Natural killer cell (primary cell): ENCODE measurements at regions not wholly inside any gene's neighbourhood (a gene's known extent, or its start where the extent isn't known, plus 50 kb on each side); places are given as distances from the start of the nearest gene placed in this dataset.

Experiments used
- ATAC-seq, 3 donors: fragments of 150-1000 bp in 2 of 3; fragments of 200-7000 bp in 1 of 3; cut with Tn5 transposase; 1 replicate in 1 of 3; 2 replicates in 2 of 3; pipeline ENCODE4 v1.10.0; 2021; ENCODE audit warnings: mild to moderate bottlenecking in 2 of 3, moderate library complexity in 2 of 3
- DNase-seq, 2 donors: peaks; one replicate each; pipeline versions ENCODE4 v3.0.0 to v3.0.0-alpha.2; 2013 to 2021; ENCODE audit warnings: mixed read lengths in 1 of 2
- H3K27ac ChIP-seq: one replicate; pipeline ENCODE4 v1.5.1; 2013; ENCODE audit warnings: mild to moderate bottlenecking, low read length
- H3K27me3 ChIP-seq: one replicate; pipeline ENCODE4 v1.6.1; 2013; ENCODE audit warnings: low read length; ENCODE audit not compliant: control insufficient read depth, insufficient read depth
- H3K36me3 ChIP-seq: one replicate; pipeline ENCODE4 v1.6.1; 2013; ENCODE audit warnings: low read length; ENCODE audit not compliant: control insufficient read depth, insufficient read depth
- H3K4me1 ChIP-seq: one replicate; pipeline ENCODE4 v1.6.1; 2013; ENCODE audit warnings: low read length; ENCODE audit not compliant: control insufficient read depth, insufficient read depth
- H3K4me3 ChIP-seq: one replicate; pipeline ENCODE4 v1.5.1; 2013; ENCODE audit warnings: low read length
- H3K9me3 ChIP-seq: one replicate; pipeline ENCODE4 v1.6.1; 2013; ENCODE audit warnings: low read length; ENCODE audit not compliant: control insufficient read depth, insufficient read depth
- H3K27ac Mint-ChIP-seq, 2 donors: one replicate each; pipeline ENCODE4 v1.8.0; 2022; ENCODE audit warnings: mild to moderate bottlenecking in 2 of 2, mixed read lengths in 2 of 2, moderate library complexity in 1 of 2
- H3K27me3 Mint-ChIP-seq, 2 donors: one replicate each; pipeline ENCODE4 v1.8.0; 2022; ENCODE audit warnings: low read depth in 2 of 2, mixed read lengths in 2 of 2
- H3K36me3 Mint-ChIP-seq: one replicate; pipeline ENCODE4 v1.8.0; 2022; ENCODE audit warnings: mixed read lengths
- H3K4me1 Mint-ChIP-seq, 2 donors: one replicate each; pipeline ENCODE4 v1.8.0; 2022; ENCODE audit warnings: mixed read lengths in 2 of 2
- H3K4me3 Mint-ChIP-seq: one replicate; pipeline ENCODE4 v1.8.0; 2022; ENCODE audit warnings: mild to moderate bottlenecking, moderate library complexity, mixed read lengths
- H3K9me3 Mint-ChIP-seq, 2 donors: one replicate each; pipeline ENCODE4 v1.8.0; 2022; ENCODE audit warnings: mixed read lengths in 2 of 2
- WGBS: methylation state at CpG from one replicate; pipeline ENCODE4 v1.1.7; 2013; ENCODE audit warnings: missing lambda C conversion rate; ENCODE audit not compliant: insufficient coverage; 5-methylcytosine and 5-hydroxymethylcytosine counted together
- intact Hi-C: fragments of 100-400 bp; cut with micrococcal nuclease; formaldehyde crosslinking; loops from one replicate; pipeline ENCODE4 v1.14.2; 2022
- TF ChIP-seq, protein P1 (sequence below): fragments of 200-600 bp; IDR thresholded peaks from one replicate; pipeline ENCODE4 v1.8.0; 2022; ENCODE audit warnings: antibody characterized with exemption

DNA sequence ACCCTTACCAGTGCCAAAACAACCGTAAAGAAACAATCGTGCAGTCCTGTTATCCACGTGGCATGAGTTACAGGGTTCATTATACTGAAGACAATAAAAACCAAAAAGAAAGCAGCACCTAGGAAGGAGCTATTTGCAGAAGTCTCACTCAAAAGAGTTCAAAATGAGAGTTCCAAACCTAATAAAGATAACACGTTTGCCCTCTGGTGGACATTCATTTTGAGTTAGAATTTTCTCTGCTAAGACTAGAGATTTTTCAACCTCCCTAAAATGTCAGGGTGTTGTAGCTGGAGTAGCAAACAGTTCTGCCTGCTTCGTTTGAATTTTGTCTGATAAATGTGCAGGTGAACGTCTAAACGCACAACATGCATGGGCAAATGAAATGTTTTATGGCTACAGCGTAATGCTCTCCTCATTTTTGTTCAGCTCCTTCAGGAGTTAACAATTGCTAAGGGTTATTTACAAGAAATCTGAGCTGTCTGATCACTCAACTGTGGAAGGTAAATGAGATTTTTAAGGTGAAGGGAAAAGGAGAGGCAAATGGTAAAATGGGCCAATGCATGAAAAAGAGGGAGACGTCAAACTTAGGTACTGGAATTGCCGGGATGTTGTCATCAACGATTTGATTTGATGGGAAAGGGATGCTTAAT, 1067.9 kb upstream of the EEF2KMT start:
- no peak for ATAC-seq
- intact Hi-C loops: no loop called here
- no peaks in the 10 kb centered on the region for H3K36me3 Mint-ChIP-seq

DNA sequence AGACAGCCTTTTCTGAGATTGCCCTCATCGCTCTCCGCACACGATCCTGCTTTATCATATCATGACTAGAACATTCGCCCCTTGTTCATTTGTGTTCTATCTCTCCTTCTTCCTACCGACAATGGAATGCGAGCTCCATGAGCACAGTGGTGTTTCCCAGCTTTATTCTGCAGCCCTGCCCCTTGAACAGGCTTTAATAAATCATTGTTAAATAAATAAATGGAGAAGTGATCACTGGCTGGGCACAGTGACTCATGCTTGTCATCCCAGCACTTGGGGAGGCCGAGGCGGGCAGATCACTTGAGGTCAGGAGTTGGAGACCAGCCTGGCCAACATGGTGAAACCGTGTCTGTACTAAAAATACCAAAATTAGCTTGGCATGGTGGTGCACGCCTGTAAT, 1063.3 kb upstream of the EEF2KMT start:
- Histone ChIP-seq H3K4me1 (no peaks in the 10 kb centered on the region), H3K9me3 (no peaks in the 10 kb centered on the region), H3K36me3 (no peaks in the 10 kb centered on the region), H3K4me3 (no peak overlapping the region), H3K27me3 (no peaks in the 10 kb centered on the region), H3K27ac (no peak overlapping the region)
- H3K4me3 Mint-ChIP-seq: no peak overlapping the region
- no peak for ATAC-seq
- 90% methylated on average over 10 of the region's 10 CpGs for WGBS
- TF ChIP-seq, protein P1, sequence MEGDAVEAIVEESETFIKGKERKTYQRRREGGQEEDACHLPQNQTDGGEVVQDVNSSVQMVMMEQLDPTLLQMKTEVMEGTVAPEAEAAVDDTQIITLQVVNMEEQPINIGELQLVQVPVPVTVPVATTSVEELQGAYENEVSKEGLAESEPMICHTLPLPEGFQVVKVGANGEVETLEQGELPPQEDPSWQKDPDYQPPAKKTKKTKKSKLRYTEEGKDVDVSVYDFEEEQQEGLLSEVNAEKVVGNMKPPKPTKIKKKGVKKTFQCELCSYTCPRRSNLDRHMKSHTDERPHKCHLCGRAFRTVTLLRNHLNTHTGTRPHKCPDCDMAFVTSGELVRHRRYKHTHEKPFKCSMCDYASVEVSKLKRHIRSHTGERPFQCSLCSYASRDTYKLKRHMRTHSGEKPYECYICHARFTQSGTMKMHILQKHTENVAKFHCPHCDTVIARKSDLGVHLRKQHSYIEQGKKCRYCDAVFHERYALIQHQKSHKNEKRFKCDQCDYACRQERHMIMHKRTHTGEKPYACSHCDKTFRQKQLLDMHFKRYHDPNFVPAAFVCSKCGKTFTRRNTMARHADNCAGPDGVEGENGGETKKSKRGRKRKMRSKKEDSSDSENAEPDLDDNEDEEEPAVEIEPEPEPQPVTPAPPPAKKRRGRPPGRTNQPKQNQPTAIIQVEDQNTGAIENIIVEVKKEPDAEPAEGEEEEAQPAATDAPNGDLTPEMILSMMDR: no peak
- no peak overlapping the region for H3K27ac Mint-ChIP-seq
- no peaks in the 10 kb centered on the region for H3K4me1 Mint-ChIP-seq
- no peak for DNase-seq
- no peaks in the 10 kb centered on the region for H3K36me3 Mint-ChIP-seq
- no peaks in the 10 kb centered on the region for H3K27me3 Mint-ChIP-seq
- intact Hi-C loops: loop anchor here (2.0 kb wide), 1 partner anchor 20 kb away; no protein-coding TSS in a partner anchor
- H3K9me3 Mint-ChIP-seq: peaks cover 0 to 5% of the 10 kb centered on the region in 2 donors

More for the DNA sequence above, 1067.9 kb upstream of the EEF2KMT start:
- no peaks in the 10 kb centered on the region for H3K36me3 ChIP-seq
- no peak for DNase-seq
- peaks cover 4% of the 10 kb centered on the region for H3K9me3 ChIP-seq
- Mint-ChIP-seq H3K9me3 (peaks cover 3 to 4% of the 10 kb centered on the region in 2 donors), H3K27ac (no peak overlapping the region), H3K27me3 (no peaks in the 10 kb centered on the region), H3K4me1 (no peaks in the 10 kb centered on the region), H3K4me3 (no peak overlapping the region)
- WGBS: 74% methylated on average over 11 of the region's 11 CpGs
- no peaks in the 10 kb centered on the region for H3K27me3 ChIP-seq
- no peaks in the 10 kb centered on the region for H3K4me1 ChIP-seq
- H3K4me3 ChIP-seq: no peak overlapping the region
- TF ChIP-seq, protein P1: no peak
- H3K27ac ChIP-seq: no peak overlapping the region

DNA sequence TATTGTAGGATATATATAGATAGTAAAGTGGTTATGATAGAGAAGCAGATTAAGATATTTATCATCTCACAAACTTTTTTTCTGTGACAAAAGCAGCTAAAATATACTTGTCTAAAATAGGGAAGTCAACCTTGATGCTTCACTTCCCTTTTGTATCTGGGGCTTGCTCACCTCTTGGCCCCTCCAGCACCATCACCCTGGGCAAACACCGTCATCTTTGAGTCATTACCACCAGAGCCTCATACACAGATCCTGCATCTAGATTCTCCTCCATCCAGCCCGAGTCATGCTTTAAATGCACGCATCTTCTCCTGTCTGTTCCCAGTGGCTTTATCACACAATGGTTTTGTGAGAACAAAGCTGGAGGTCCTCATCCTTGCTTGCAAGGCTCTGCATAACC, 1062.7 kb upstream of the EEF2KMT start:
- H3K9me3 ChIP-seq: no peaks in the 10 kb centered on the region
- Mint-ChIP-seq H3K4me1 (no peaks in the 10 kb centered on the region), H3K4me3 (no peak overlapping the region), H3K36me3 (no peaks in the 10 kb centered on the region), H3K27ac (no peak overlapping the region), H3K9me3 (peaks cover 0 to 5% of the 10 kb centered on the region in 2 donors), H3K27me3 (no peaks in the 10 kb centered on the region)
- H3K27ac ChIP-seq: no peak overlapping the region
- H3K4me3 ChIP-seq: no peak overlapping the region
- WGBS: 81% methylated on average over 3 of the region's 3 CpGs
- TF ChIP-seq, protein P1: no peak
- H3K36me3 ChIP-seq: no peaks in the 10 kb centered on the region
- H3K27me3 ChIP-seq: no peaks in the 10 kb centered on the region
- H3K4me1 ChIP-seq: no peaks in the 10 kb centered on the region
- ATAC-seq (no peak), DNase-seq (no peak)
- intact Hi-C loops: loop anchor here (2.0 kb wide), 1 partner anchor 20 kb away; no protein-coding TSS in a partner anchor

DNA sequence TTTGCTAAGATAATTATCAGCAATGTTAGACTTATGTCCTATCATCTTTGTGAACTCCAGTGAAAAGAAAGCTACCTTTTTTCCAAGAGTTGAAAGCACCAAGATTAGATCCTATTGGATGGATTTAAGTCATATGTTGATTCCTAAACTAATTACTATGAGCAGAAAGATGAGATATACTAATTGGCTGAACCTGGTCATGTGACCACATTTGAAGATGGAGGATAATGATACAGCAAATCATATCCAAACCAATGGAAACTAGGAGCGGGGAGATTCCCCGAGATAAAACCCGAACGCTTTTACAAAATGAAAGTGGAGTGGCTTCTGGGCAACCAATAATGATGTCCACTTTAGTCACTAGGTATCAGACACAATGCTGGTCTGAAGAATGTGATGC, 1060.2 kb upstream of the EEF2KMT start:
- ATAC-seq (no peak), DNase-seq (no peak)
- Histone ChIP-seq H3K4me1 (no peaks in the 10 kb centered on the region), H3K27ac (no peak overlapping the region), H3K9me3 (no peaks in the 10 kb centered on the region), H3K4me3 (no peak overlapping the region), H3K27me3 (no peaks in the 10 kb centered on the region), H3K36me3 (no peaks in the 10 kb centered on the region)
- TF ChIP-seq, protein P1: no peak
- H3K4me3 Mint-ChIP-seq: no peak overlapping the region
- H3K9me3 Mint-ChIP-seq: peaks cover 0 to 5% of the 10 kb centered on the region in 2 donors
- H3K27me3 Mint-ChIP-seq: no peaks in the 10 kb centered on the region
- H3K27ac Mint-ChIP-seq: no peak overlapping the region
- no peaks in the 10 kb centered on the region for H3K4me1 Mint-ChIP-seq
- WGBS: 93% methylated on average over 4 of the region's 4 CpGs
- no peaks in the 10 kb centered on the region for H3K36me3 Mint-ChIP-seq
- intact Hi-C loops: no loop called here
